SHP77 treated with DMSO at 0.1 percent for 48 hours (cell line): ENCODE measurements at regions not wholly inside any gene's neighbourhood (a gene's known extent, or its start where the extent isn't known, plus 50 kb on each side); places are given as distances from the start of the nearest gene placed in this dataset.

Source experiments
- DNase-seq: peaks from one replicate; lab custom pipeline; 2025; lab: John Stamatoyannopoulos, UW

- no peak for DNase-seq
These were observed 60.3 kb downstream of the DACT1 start for GRCh38 chr14:58697930-58698642.

GRCh38 chr14:58699681-58700205, 62.0 kb downstream of the DACT1 start:
- DNase-seq = no peak

GRCh38 chr14:58701156-58701555, 63.4 kb downstream of the DACT1 start:
- no peak for DNase-seq

- no peak for DNase-seq
These were observed 63.8 kb downstream of the DACT1 start for GRCh38 chr14:58701604-58702003.

- DNase-seq = no peak
These were observed 64.8 kb downstream of the DACT1 start for GRCh38 chr14:58702441-58703160.

- DNase-seq = no peak
These were observed 65.4 kb downstream of the DACT1 start for GRCh38 chr14:58703161-58703506.

GRCh38 chr14:58705066-58705465, 67.3 kb downstream of the DACT1 start:
- DNase-seq = no peak

- DNase-seq = no peak
These were observed 70.2 kb downstream of the DACT1 start for GRCh38 chr14:58707949-58708348.

GRCh38 chr14:58709949-58710348, 72.2 kb downstream of the DACT1 start:
- no peak for DNase-seq

GRCh38 chr14:58711382-58711781, 73.6 kb downstream of the DACT1 start:
- no peak for DNase-seq

GRCh38 chr14:58712357-58712756, 74.6 kb downstream of the DACT1 start:
- DNase-seq = no peak

- no peak for DNase-seq
These were observed 75.9 kb downstream of the DACT1 start for GRCh38 chr14:58713677-58714076.

GRCh38 chr14:58716706-58717105, 78.9 kb downstream of the DACT1 start:
- no peak for DNase-seq

- no peak for DNase-seq
These were observed 79.4 kb downstream of the DACT1 start for GRCh38 chr14:58717211-58717610.

GRCh38 chr14:58717813-58718212, 80.1 kb downstream of the DACT1 start:
- no peak for DNase-seq

- no peak for DNase-seq
These were observed 80.8 kb downstream of the DACT1 start for GRCh38 chr14:58718226-58719205.

GRCh38 chr14:58721723-58722122, 84.0 kb downstream of the DACT1 start:
- DNase-seq = no peak

- no peak for DNase-seq
These were observed 84.7 kb downstream of the DACT1 start for GRCh38 chr14:58722441-58722840.

- no peak for DNase-seq
These were observed 86.4 kb downstream of the DACT1 start for GRCh38 chr14:58724206-58724605.

- no peak for DNase-seq
These were observed 86.9 kb downstream of the DACT1 start for GRCh38 chr14:58724702-58725101.

- DNase-seq = no peak
These were observed 87.5 kb downstream of the DACT1 start for GRCh38 chr14:58725226-58725625.

- no peak for DNase-seq
These were observed 88.1 kb downstream of the DACT1 start for GRCh38 chr14:58725871-58726270.
